ENCODE measurements at regions not wholly inside any gene's neighbourhood (a gene's known extent, or its start where the extent isn't known, plus 50 kb on each side); places are given as distances from the start of the nearest gene placed in this dataset.

GRCh38 chr7:23981314-23981713, 271.3 kb downstream of the STK31 start:
- DNase-seq: peak in 1 of 5 experiments; percentile 34

- DNase-seq: no peak
Observed at GRCh38 chr7:23981758-23982157, 271.7 kb downstream of the STK31 start.

- no peak for DNase-seq
Observed at GRCh38 chr7:24005517-24005916, 278.5 kb upstream of the NPY start.

GRCh38 chr7:24010495-24010894, 273.5 kb upstream of the NPY start:
- no peak for DNase-seq

GRCh38 chr7:24017519-24017918, 266.5 kb upstream of the NPY start:
- no peak for DNase-seq

- DNase-seq: peak in 1 of 5 experiments; percentile 80
Observed at GRCh38 chr7:24018331-24018730, 265.7 kb upstream of the NPY start.

GRCh38 chr7:24019841-24020240, 264.1 kb upstream of the NPY start:
- DNase-seq: no peak

- peak in 1 of 5 experiments; percentile 52 for DNase-seq
Observed at GRCh38 chr7:24024276-24025068, 259.5 kb upstream of the NPY start.

GRCh38 chr7:24025094-24025493, 258.9 kb upstream of the NPY start:
- peak in 1 of 5 experiments; percentile 36 for DNase-seq

GRCh38 chr7:24025765-24026164, 258.2 kb upstream of the NPY start:
- no peak for DNase-seq

- no peak for DNase-seq
Observed at GRCh38 chr7:24026351-24026750, 257.6 kb upstream of the NPY start.

GRCh38 chr7:24029068-24029467, 254.9 kb upstream of the NPY start:
- DNase-seq: no peak

- no peak for DNase-seq
Observed at GRCh38 chr7:24034251-24034650, 249.7 kb upstream of the NPY start.

GRCh38 chr7:24035366-24036032, 248.5 kb upstream of the NPY start:
- no peak for DNase-seq

- DNase-seq: peak in 1 of 5 experiments; percentile 13
Observed at GRCh38 chr7:24036033-24036412, 248.0 kb upstream of the NPY start.

GRCh38 chr7:24038993-24039392, 245.0 kb upstream of the NPY start:
- peak in 1 of 5 experiments; percentile 30 for DNase-seq

- DNase-seq: no peak
Observed at GRCh38 chr7:24039991-24040624, 243.9 kb upstream of the NPY start.

- no peak for DNase-seq
Observed at GRCh38 chr7:24042028-24042427, 242.0 kb upstream of the NPY start.

- DNase-seq: no peak
Observed at GRCh38 chr7:24049296-24049695, 234.7 kb upstream of the NPY start.

- DNase-seq: no peak
Observed at GRCh38 chr7:24050991-24051560, 232.9 kb upstream of the NPY start.

- DNase-seq: no peak
Observed at GRCh38 chr7:24051651-24052050, 232.3 kb upstream of the NPY start.

- DNase-seq: peak in 1 of 5 experiments; percentile 83
Observed at GRCh38 chr7:24052572-24053260, 231.3 kb upstream of the NPY start.

GRCh38 chr7:24054236-24054635, 229.8 kb upstream of the NPY start:
- no peak for DNase-seq

All from T-helper 2 cell (primary cell).